Endothelial cell of umbilical vein (primary cell): ENCODE measurements at regions not wholly inside any gene's neighbourhood (a gene's known extent, or its start where the extent isn't known, plus 50 kb on each side); places are given as distances from the start of the nearest gene placed in this dataset.

ENCODE experiments used
- BruUV-seq: library from RNA; stranded (reverse); fragments of 400-500 nt; replicated peaks from 2 replicates; lab custom pipeline; 2021; lab: Mats Ljungman, UMichigan
- CTCF ChIA-PET: fragments of 300-600, 350-600 bp; sonication (Branson Sonifier 250); formaldehyde crosslinking; loops from one replicate; lab custom pipeline; 2021; ENCODE audit warnings: antibody characterized with exemption, inconsistent platforms; lab: Charles Lee
- POLR2A ChIA-PET: fragments of 300-600, 350-600 bp; sonication (Branson Sonifier 250); formaldehyde crosslinking; loops from one replicate; lab custom pipeline; 2021; ENCODE audit warnings: antibody characterized with exemption, inconsistent platforms; lab: Charles Lee
- DNase-seq: peaks from one replicate; pipeline ENCODE4 v3.0.0-alpha.2; 2011; ENCODE audit warnings: low read depth, low spot score
- FAIRE-seq: peaks from 2 replicates; lab custom pipeline; 2011; peaks lifted over from hg19 to GRCh38; lab: Jason Lieb, UNC
- H2AFZ ChIP-seq: 2 replicates; pipeline ENCODE4 v1.6.0; 2012; ENCODE audit warnings: low read depth, low read length, control low read depth, inconsistent platforms
- H3K27ac ChIP-seq: 2 replicates; pipeline ENCODE4 v1.5.1; 2011; ENCODE audit warnings: low read depth, mild to moderate bottlenecking, control low read depth, low read length, moderate library complexity; ENCODE audit not compliant: insufficient read depth
- H3K27me3 ChIP-seq, 2 experiments: 2 replicates each; pipeline versions ENCODE4 v1.6.0 to v1.6.1; 2011; ENCODE audit warnings: low read length in 2 of 2, mixed read lengths in 1 of 2; ENCODE audit not compliant: control insufficient read depth in 2 of 2, insufficient read depth in 2 of 2
- H3K36me3 ChIP-seq, 2 experiments: 2 replicates in 1 of 2; 3 replicates in 1 of 2; pipeline ENCODE4 v1.5.1; 2011; ENCODE audit warnings: low read length in 2 of 2, mild to moderate bottlenecking in 1 of 2, moderate library complexity in 1 of 2; ENCODE audit not compliant: control insufficient read depth in 2 of 2, insufficient read depth in 2 of 2; ENCODE audit errors: extremely low read depth in 1 of 2
- H3K4me1 ChIP-seq: 3 replicates; pipeline ENCODE4 v1.5.1; 2011; ENCODE audit warnings: mild to moderate bottlenecking, low read length; ENCODE audit not compliant: control insufficient read depth, insufficient read depth; ENCODE audit errors: extremely low read depth
- H3K4me2 ChIP-seq: 2 replicates; pipeline ENCODE4 v1.6.1; 2011; ENCODE audit warnings: low read length, control low read depth, mixed read lengths; ENCODE audit not compliant: insufficient read depth
- H3K4me3 ChIP-seq, 3 experiments: fragments of 200-600 bp in 1 of 3; sonication (generic), shearing (Covaris generic) in 1 of 3; replicated peaks in 1 of 3; 2 replicates each; pipeline ENCODE4 v1.5.1; 2011 to 2016; ENCODE audit warnings: control low read depth in 3 of 3, low read length in 3 of 3, mild to moderate bottlenecking in 2 of 3, inconsistent platforms in 1 of 3, low read depth in 1 of 3, moderate library complexity in 1 of 3; ENCODE audit not compliant: insufficient read depth in 1 of 3
- H3K79me2 ChIP-seq: 2 replicates; pipeline ENCODE4 v1.6.0; 2012; ENCODE audit warnings: low read length, inconsistent platforms; ENCODE audit not compliant: control insufficient read depth, insufficient read depth
- H3K9ac ChIP-seq: replicated peaks from 2 replicates; pipeline ENCODE3; 2011; ENCODE audit warnings: low read length, control low read depth; ENCODE audit not compliant: insufficient read depth; ENCODE audit errors: extremely low read depth
- H3K9me1 ChIP-seq: replicated peaks from 3 replicates; pipeline ENCODE4 v1.6.0; 2011; ENCODE audit warnings: mild to moderate bottlenecking, low read length; ENCODE audit not compliant: control insufficient read depth, insufficient read depth; ENCODE audit errors: extremely low read depth
- H3K9me3 ChIP-seq: replicated peaks from 2 replicates; pipeline ENCODE4 v1.5.1; 2012; ENCODE audit warnings: low read length, inconsistent platforms; ENCODE audit not compliant: control insufficient read depth, insufficient read depth
- H4K20me1 ChIP-seq: replicated peaks from 2 replicates; pipeline ENCODE3; 2011; ENCODE audit warnings: mild to moderate bottlenecking, low read length; ENCODE audit not compliant: control insufficient read depth, insufficient read depth; ENCODE audit errors: extremely low read depth
- EZH2 ChIP-seq: IDR thresholded peaks from 2 replicates; pipeline ENCODE4 v1.6.1; 2012; ENCODE audit warnings: borderline replicate concordance, low read depth, mild to moderate bottlenecking, moderate library complexity, low read length, inconsistent platforms; ENCODE audit not compliant: severe bottlenecking
- FOS ChIP-seq: IDR thresholded peaks from 2 replicates; pipeline ENCODE4 v1.6.1; 2011; ENCODE audit warnings: mild to moderate bottlenecking, low read length, moderate library complexity, borderline replicate concordance; ENCODE audit not compliant: insufficient read depth
- GATA2 ChIP-seq: IDR thresholded peaks from 2 replicates; pipeline ENCODE4 v1.7.0; 2011; ENCODE audit warnings: low read depth, mild to moderate bottlenecking, moderate library complexity, mixed read lengths, low read length; ENCODE audit not compliant: insufficient read length, insufficient read depth
- JUN ChIP-seq: IDR thresholded peaks from 2 replicates; pipeline ENCODE4 v1.6.1; 2011; ENCODE audit warnings: borderline replicate concordance, low read depth; ENCODE audit not compliant: insufficient read length, insufficient read depth
- MYC ChIP-seq: IDR thresholded peaks from one replicate; pipeline ENCODE4 v1.6.1; 2011; ENCODE audit warnings: mild to moderate bottlenecking, low read depth, low read length
- POLR2A ChIP-seq: IDR thresholded peaks from 2 replicates; pipeline ENCODE4 v1.6.1; 2012; ENCODE audit warnings: low read depth, mild to moderate bottlenecking, control low read depth, low read length
- POLR2AphosphoS5 ChIP-seq: IDR thresholded peaks from 2 replicates; pipeline ENCODE4 v1.6.1; 2012; ENCODE audit warnings: low read depth, mild to moderate bottlenecking, control low read depth, low read length, moderate library complexity; ENCODE audit not compliant: insufficient read depth
- dilution Hi-C: fragments of 300-500 bp; cut with MboI; formaldehyde crosslinking; loops from one replicate; pipeline ENCODE4 v1.15.0; 2019; ENCODE audit warnings: low sequenced_read_pairs; ENCODE audit not compliant: extremely low pct_ligation_motif_present
- intact Hi-C: fragments of 100-400 bp; cut with micrococcal nuclease; formaldehyde crosslinking; loops from one replicate; pipeline ENCODE4 v1.10.0; 2022
- TF ChIP-seq, protein P1 (sequence below): IDR thresholded peaks from 2 replicates; pipeline ENCODE4 v1.6.1; 2011; ENCODE audit not compliant: insufficient read depth, insufficient read length
- TF ChIP-seq, protein P2 (sequence below), 2 donors: IDR thresholded peaks; 1 replicate in 1 of 2; 2 replicates in 1 of 2; pipeline ENCODE4 v1.5.1; 2011; ENCODE audit warnings: low read length in 2 of 2, mild to moderate bottlenecking in 2 of 2, moderate library complexity in 2 of 2, control low read depth in 1 of 2, inconsistent platforms in 1 of 2, low read depth in 1 of 2; ENCODE audit not compliant: insufficient read depth in 1 of 2; ENCODE audit errors: extremely low read depth in 1 of 2

DNA sequence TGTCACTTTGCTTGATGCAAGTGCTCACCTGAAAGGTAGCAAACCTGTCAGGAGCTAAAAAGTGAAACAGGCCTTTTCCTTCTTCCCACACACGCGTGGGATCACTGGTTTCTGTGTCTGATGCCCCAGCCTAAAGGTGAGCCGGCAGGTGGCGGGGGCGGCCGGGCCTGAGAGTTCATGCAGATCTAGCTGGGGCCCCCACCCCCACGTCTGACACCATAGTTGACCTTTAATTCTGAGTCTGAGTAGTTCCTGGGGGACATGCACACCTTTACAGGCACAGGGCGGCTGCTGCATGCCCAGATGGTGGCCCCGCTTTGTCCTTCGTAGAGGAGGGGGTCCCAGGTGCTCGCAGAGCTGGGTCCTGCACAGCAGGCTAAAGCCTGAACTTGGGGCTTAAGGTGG lies 345.3 kb downstream of the TEX29 start:
- TF ChIP-seq, protein P1, sequence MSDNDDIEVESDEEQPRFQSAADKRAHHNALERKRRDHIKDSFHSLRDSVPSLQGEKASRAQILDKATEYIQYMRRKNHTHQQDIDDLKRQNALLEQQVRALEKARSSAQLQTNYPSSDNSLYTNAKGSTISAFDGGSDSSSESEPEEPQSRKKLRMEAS: no peak
- TF ChIP-seq FOS: no peak
- no peak for TF ChIP-seq POLR2A
- no peak for TF ChIP-seq MYC
- TF ChIP-seq JUN: no peak
- no peak for TF ChIP-seq POLR2AphosphoS5
- no peak for TF ChIP-seq EZH2
- no peak for TF ChIP-seq GATA2
- TF ChIP-seq, protein P2, sequence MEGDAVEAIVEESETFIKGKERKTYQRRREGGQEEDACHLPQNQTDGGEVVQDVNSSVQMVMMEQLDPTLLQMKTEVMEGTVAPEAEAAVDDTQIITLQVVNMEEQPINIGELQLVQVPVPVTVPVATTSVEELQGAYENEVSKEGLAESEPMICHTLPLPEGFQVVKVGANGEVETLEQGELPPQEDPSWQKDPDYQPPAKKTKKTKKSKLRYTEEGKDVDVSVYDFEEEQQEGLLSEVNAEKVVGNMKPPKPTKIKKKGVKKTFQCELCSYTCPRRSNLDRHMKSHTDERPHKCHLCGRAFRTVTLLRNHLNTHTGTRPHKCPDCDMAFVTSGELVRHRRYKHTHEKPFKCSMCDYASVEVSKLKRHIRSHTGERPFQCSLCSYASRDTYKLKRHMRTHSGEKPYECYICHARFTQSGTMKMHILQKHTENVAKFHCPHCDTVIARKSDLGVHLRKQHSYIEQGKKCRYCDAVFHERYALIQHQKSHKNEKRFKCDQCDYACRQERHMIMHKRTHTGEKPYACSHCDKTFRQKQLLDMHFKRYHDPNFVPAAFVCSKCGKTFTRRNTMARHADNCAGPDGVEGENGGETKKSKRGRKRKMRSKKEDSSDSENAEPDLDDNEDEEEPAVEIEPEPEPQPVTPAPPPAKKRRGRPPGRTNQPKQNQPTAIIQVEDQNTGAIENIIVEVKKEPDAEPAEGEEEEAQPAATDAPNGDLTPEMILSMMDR (IDR thresholded peaks at IDR 0.05; ENCODE audit: extremely low read depth in 1 of 2, insufficient read depth in 1 of 2, low read depth in 1 of 2, low read length in 2 of 2): no peak
- Histone ChIP-seq H3K4me1 (no peaks in the 10 kb centered on the region), H3K79me2 (no peaks in the 10 kb centered on the region), H3K9ac (no peak overlapping the region), H4K20me1 (no peaks in the 10 kb centered on the region), H2AFZ (no peak overlapping the region), H3K27ac (no peak overlapping the region), H3K27me3 (no peaks in the 10 kb centered on the region), H3K4me3 (no peak overlapping the region), H3K4me2 (no peak overlapping the region), H3K36me3 (no peaks in the 10 kb centered on the region), H3K9me3 (peaks cover 3% of the 10 kb centered on the region), H3K9me1 (no peaks in the 10 kb centered on the region)
- ChIA-PET POLR2A (no interaction called here), CTCF (no interaction called here)
- intact Hi-C loops: no loop called here
- DNase-seq (no peak), FAIRE-seq (no peak)
- dilution Hi-C loops: no loop called here
- BruUV-seq: no TSS peak
